Suprapubic skin (tissue), 4 donors: ENCODE measurements at regions not wholly inside any gene's neighbourhood (a gene's known extent, or its start where the extent isn't known, plus 50 kb on each side); places are given as distances from the start of the nearest gene placed in this dataset.

ENCODE experiments used
- POLR2A ChIP-seq, 2 donors: fragments of 450-650 bp; IDR thresholded peaks; one replicate each; pipeline ENCODE4 v1.6.1; 2017; ENCODE audit warnings: antibody characterized with exemption in 2 of 2, mild to moderate bottlenecking in 2 of 2, moderate library complexity in 2 of 2
- POLR2AphosphoS5 ChIP-seq, 3 donors: sonication (generic); formaldehyde crosslinking; IDR thresholded peaks; one replicate each; pipeline ENCODE4 v1.6.1; 2017; ENCODE audit warnings: antibody characterized with exemption in 3 of 3
- TF ChIP-seq, protein P1 (sequence below), 2 donors: fragments of 200-600 bp in 1 of 2; fragments of 450-650 bp in 1 of 2; sonication (generic) in 1 of 2; IDR thresholded peaks; one replicate each; pipeline ENCODE4 v1.5.1; 2016 to 2019; ENCODE audit warnings: antibody characterized with exemption in 2 of 2, mild to moderate bottlenecking in 1 of 2, moderate library complexity in 1 of 2

DNA sequence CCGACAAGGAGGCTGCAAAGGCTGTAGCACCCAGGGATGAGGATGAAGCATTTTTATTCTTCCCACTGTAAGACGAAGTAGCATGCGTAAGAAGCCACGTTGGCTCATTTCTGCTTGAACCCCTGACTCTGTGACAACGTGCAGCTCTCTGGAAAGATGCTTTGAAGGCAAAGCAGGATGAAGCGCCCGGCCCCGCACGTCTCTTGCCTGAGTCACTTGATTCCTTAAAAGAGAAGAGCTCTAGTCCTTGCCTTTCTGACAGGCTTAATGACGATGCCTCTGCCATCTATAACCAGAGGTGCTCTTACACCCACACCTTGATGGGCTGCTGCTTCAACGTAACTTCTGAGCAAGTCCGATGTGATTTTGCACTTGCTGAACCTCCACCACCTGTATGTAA, 76.7 kb upstream of the MED9 start:
- TF ChIP-seq, protein P1, sequence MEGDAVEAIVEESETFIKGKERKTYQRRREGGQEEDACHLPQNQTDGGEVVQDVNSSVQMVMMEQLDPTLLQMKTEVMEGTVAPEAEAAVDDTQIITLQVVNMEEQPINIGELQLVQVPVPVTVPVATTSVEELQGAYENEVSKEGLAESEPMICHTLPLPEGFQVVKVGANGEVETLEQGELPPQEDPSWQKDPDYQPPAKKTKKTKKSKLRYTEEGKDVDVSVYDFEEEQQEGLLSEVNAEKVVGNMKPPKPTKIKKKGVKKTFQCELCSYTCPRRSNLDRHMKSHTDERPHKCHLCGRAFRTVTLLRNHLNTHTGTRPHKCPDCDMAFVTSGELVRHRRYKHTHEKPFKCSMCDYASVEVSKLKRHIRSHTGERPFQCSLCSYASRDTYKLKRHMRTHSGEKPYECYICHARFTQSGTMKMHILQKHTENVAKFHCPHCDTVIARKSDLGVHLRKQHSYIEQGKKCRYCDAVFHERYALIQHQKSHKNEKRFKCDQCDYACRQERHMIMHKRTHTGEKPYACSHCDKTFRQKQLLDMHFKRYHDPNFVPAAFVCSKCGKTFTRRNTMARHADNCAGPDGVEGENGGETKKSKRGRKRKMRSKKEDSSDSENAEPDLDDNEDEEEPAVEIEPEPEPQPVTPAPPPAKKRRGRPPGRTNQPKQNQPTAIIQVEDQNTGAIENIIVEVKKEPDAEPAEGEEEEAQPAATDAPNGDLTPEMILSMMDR (IDR thresholded peaks at IDR 0.05) = no peak
- TF ChIP-seq POLR2A (IDR thresholded peaks at IDR 0.05) (no peak), POLR2AphosphoS5 (IDR thresholded peaks at IDR 0.05) (no peak)
